ENCODE measurements at regions not wholly inside any gene's neighbourhood (a gene's known extent, or its start where the extent isn't known, plus 50 kb on each side); places are given as distances from the start of the nearest gene placed in this dataset.
A peak's percentile ranks its signal among the peaks of the same experiment; 100 is the strongest.
"Not testable (repeated sequence)": the region's sequence is repeated elsewhere in the genome, so short reads cannot be mapped to it uniquely, and the experiment has no call there.

DNA sequence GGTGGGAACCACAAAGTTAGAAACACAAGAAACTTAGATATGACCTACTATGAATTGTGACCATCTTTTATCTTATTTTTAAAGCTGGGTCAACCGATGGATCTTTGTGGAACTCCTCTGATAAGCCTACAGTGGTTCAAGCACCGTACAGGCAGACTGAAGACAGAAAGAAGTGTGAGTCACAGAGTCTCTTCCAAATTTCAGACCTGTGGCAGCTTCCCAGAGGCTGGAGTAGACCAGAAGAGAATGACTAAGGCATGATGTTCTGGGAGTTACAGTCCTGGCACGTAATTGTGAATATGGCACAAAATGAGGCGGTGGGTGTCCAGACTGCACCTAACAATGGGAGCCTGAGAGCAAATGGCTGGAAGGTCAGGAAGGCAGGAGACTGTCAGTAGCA, 70.0 kb downstream of the LMO4 start:
- no peak for TF ChIP-seq POLR2A (IDR thresholded peaks at IDR 0.05; ENCODE audit: low read depth, low read length)
- DNase-seq (ENCODE audit: insufficient read length, low spot score) (peak; percentile 17), FAIRE-seq (peak; percentile 55)

DNA sequence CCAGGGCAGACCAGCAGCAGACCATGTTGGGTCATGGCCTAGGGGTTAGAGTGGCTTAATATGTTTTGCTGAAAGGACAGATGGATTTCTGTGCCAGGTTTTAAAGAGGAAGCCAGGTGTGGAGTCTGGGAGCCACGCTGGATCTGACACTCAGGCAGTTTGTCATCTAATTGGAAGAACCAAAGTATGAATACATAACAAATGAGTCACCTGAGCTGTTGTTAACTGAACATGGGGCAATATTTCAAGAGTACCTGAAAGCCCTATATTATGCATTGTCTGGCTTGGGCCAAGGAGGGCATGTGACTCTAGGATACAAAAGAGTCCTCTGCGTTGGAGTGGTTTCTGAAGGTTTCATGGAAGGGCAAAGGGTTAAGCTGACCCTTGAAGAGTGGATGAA, 70.6 kb downstream of the LMO4 start:
- no peak for FAIRE-seq
- DNase-seq (ENCODE audit: insufficient read length, low spot score): no peak
- TF ChIP-seq POLR2A (IDR thresholded peaks at IDR 0.05; ENCODE audit: low read depth, low read length): no peak

DNA sequence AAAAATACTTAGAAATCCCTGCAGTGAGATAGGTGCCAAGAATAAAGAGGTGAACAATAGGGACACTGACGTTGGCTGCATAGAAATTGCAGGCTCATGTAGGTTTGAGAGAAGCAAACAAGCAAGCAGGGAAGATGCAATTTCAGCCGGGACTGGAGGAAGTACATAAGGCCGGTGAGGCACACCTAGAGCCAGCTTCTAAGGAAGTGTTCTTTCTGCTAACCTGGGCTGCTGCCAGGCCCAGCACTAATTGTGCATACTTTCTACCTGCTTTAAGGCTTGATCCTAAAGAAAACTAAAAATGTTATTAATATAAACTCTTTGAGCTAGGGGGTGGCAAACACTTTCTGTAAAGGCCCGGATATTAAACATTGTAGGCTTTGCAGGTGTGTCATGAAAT, 71.0 kb downstream of the LMO4 start:
- TF ChIP-seq POLR2A (IDR thresholded peaks at IDR 0.05; ENCODE audit: low read depth, low read length): no peak
- no peak for DNase-seq (ENCODE audit: insufficient read length, low spot score)
- no peak for FAIRE-seq

DNA sequence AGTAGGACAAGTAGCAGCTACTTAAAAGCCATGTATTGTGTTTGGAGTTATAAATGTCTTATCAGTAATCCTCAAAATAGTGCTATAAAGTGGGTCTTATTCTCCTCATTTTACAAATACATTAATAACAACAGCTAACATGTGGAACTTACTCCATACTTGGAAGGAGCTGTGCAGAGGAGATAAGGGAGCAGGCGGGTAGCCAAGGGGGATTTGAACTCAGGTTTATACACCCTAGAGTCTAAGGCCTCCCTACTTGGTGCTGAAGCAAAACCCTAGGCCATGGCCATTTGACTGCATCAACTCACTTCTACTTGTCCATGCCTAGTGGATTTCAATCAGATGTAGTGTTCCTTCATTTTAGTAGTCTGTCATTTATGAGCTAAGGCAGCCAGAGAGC, 72.1 kb downstream of the LMO4 start:
- no peak for TF ChIP-seq POLR2A (IDR thresholded peaks at IDR 0.05; ENCODE audit: low read depth, low read length)
- no peak for DNase-seq (ENCODE audit: insufficient read length, low spot score)
- FAIRE-seq: no peak

DNA sequence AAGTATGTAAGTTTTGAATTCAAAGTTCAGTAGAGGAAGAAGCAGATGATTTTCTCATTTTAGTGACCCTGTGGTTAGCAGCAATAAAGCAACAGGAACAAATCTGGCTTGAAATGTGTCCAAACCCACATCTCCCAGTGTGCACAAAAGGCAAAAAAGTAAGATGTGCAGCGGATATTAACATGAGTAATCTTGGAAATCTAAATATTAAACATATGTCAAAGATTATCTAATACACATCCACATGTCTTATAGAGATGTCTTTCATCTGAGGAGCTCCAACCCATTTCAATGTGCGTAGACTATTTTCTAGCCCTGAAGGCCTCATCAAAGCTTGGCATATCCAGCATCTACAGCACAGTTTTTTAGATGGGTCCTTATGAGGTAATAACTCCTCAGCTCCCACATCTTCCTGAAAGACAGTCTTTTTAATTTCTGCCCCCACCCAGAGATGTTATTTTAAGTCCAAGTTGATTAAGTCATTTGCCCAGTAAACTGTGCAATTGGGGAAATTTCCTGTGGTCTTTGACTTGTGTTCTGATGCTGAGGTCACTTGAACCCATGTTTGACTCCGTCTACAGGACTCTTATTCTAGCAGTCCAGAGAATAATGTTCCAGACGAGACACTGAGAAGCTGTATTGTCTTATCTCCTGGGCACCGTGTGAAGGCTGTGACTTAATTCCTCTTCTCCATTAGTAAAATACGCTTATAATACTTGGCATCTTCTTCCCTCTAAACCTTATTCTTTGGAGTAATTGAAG, 73.7 kb downstream of the LMO4 start:
- FAIRE-seq (no peak), DNase-seq (ENCODE audit: insufficient read length, low spot score) (no peak)
- TF ChIP-seq POLR2A (IDR thresholded peaks at IDR 0.05; ENCODE audit: low read depth, low read length): no peak

DNA sequence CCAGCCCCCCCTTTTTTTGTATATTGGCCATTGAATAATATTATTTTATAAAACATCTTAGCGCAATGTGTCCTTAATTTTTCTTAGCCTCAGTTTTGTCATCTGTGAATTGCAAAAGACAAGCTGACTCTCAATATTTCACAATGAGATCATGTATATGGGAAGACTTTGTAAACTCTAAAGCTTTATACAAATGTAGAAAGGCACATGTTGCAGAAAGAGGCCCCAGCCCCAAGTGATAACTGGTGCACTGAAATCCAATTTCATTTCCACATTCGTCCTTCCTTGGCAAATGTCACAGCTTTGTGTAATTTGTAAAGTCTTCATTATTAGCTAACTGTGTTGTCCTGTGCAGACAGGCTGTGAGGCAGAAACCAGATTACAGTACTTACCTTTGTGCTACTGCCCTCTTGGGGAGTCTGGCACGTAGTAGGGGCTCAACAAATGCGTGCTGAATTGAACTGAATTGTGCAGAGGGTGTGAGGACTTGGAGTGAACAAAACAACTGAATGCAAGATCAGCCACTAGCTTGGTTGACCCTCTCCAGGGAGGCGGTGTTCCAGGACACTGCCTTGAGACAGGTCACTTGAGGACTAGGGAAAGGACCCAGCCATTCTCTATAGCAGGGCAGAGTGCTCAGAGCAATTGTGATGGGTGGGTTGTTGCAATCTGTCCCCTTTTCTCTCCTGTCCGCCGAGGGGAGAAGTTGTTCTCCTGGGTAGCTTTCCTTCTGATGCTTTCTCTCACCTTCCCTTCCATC, 74.6 kb downstream of the LMO4 start:
- DNase-seq (ENCODE audit: insufficient read length, low spot score): no peak
- no peak for FAIRE-seq

DNA sequence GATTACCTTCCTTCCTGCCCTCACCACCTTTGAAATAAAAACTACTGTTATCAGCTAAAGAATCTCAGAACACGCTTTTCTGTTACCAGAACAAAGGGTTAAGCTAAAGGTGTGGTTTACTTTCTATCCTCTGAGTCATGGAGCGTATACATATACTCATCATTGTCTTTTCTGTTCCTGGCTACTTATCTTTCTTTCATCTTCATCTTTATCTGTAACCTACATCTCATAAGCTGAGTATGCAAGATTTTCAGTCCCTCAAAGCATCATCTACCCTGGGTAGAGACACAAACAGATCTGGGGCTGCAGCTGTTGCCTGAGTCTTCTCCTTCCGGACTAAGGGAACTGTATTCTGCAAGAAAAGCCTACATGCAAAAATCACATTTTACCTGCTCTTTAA, 75.6 kb downstream of the LMO4 start:
- no peak for FAIRE-seq
- no peak for DNase-seq (ENCODE audit: insufficient read length, low spot score)

More for the DNA sequence above, 74.6 kb downstream of the LMO4 start:
- TF ChIP-seq POLR2A (IDR thresholded peaks at IDR 0.05; ENCODE audit: low read depth, low read length): no peak

DNA sequence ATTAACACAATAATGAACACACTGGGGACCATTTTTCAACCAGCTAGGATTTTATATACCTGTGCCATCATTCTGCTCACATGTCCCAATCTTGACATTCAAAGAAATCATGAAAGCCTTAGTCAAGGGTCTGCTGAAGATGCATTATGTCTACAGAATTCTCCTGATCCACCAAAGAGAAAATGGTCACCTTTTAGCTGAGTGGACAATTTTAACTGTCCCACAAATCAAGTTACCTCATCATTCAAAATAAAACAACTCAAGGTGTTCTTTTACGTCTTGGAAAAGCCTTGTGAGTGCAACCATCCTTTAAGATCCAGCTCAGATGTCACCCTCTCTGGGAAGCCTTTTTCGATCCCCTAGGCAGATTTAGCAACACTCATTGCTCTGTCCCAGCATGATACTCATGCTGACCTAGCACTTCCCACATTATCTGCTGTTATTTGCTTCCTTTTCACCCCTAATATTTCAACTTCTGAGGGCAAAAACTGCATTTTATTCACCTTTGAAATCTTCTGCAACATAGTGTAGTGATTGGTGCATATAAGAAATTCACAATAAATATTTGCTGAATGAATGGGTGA, 80.1 kb downstream of the LMO4 start:
- TF ChIP-seq POLR2A (IDR thresholded peaks at IDR 0.05; ENCODE audit: low read depth, low read length): no peak
- FAIRE-seq (no peak), DNase-seq (ENCODE audit: insufficient read length, low spot score) (no peak)

More for the DNA sequence above, 75.6 kb downstream of the LMO4 start:
- TF ChIP-seq POLR2A (IDR thresholded peaks at IDR 0.05; ENCODE audit: low read depth, low read length): no peak

DNA sequence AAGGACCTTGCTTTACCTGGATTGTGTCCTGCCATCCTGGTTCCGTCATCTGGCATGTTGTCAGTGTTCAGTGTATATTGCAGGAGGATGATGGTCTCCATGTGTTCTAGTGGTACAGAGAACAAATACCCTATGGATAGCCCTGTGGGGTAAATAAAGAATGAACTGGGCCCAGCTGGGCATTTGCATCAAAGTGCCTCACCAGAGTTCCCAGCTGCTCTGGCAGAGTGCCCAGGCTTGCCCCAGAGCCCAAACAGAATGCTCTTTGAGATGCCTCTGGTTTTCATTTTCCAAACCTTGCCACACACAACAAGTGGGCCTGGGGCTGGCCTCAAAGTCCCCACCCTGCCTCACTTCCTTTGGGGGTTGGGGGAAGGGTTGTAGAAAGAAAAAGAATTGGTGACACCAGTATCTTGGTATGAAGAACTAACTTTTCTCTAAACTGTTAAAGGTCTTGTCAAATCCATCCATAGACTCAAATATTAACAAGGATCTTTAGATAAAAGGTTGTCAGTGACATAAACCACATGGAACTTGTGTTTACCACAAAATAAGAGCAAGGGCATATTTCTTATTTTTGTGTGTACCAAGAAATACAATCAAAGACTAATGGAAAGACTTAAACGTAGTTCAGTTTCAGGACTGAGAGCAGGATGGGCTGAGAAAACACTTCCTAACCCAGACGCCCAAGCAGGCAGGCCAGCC, 82.2 kb downstream of the LMO4 start:
- DNase-seq (ENCODE audit: insufficient read length, low spot score) (no peak), FAIRE-seq (no peak)
- no peak for TF ChIP-seq POLR2A (IDR thresholded peaks at IDR 0.05; ENCODE audit: low read depth, low read length)

DNA sequence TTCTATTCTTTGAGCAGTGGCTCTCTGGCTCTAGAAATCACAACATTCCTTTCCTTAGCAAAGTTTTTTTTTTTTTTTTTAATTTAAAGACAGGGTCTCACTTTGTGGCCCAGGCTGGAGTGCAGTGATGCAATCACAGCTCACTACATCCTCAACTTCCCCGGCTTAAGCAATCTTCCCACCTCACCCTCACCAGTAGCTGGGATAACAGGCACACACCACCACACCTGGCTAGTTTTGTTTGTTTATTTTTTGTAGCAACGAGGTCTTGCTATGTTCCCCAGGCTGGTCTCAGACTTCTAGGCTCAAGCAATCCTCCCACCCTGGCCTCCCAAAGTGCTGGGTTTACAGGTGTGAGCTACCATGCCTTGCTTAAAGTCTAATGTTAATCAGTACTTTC, 85.2 kb downstream of the LMO4 start:
- DNase-seq (ENCODE audit: insufficient read length, low spot score); FAIRE-seq: not testable (repeated sequence)

DNA sequence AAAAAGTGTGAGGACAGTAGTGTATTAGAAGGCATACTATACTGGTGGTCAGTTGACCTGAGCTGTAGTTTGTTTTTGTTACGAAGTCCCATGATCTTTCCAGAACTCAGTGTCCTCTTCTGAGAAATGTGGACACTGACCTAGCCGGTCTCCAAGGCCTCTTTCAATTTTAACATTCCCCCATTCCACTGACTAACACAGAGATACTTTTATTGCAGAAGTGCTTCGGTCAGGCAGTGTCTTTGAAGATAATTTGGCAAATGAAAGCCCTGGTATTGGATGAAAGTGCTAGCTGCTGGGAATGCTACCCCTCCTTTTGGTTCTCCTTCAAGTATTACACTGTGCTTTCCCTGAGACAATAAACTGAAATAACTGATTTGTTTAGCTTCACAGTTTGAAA, 89.4 kb downstream of the LMO4 start:
- no peak for DNase-seq (ENCODE audit: insufficient read length, low spot score)
- no peak for FAIRE-seq

DNA sequence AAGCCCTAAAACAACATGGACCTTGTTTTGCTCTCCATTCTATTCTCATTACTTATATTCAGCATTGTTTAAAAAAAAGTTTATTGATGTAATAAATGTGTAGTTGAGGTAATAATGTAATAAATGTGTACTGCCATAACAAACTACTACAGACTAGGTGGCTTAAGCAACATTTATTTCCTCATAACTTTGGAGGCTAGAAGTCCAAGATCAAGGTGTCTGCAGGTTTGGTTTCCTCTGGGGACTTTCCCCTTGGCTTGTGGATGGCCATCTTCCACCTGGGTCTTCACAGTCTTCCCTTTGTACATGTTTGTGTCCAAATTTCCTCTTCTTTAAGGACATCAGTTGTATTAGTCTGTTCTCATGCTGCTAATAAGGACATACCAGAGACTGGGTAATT, 93.1 kb downstream of the LMO4 start:
- no peak for TF ChIP-seq POLR2A (IDR thresholded peaks at IDR 0.05; ENCODE audit: low read depth, low read length)
- FAIRE-seq (no peak), DNase-seq (ENCODE audit: insufficient read length, low spot score) (no peak)

More for the DNA sequence above, 89.4 kb downstream of the LMO4 start:
- no peak for TF ChIP-seq POLR2A (IDR thresholded peaks at IDR 0.05; ENCODE audit: low read depth, low read length)

DNA sequence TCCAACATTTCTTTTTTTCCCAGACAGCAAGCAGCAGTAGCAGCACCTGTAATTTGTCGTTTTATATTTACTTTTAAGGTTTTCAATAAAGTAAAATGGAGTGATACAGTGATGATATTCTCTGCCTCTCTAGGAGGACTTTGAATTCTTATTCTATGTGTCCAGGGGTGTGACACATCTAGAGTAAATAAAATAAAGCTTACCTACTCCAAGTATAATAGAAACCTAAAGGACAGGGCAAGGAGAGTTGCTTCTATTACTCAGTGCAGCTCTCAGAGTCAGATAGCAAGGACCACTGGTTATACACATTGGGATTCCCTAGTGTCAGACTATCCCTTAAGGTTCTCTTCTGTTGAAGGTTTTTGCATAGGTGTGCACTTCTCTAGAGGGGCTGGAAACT, 95.9 kb downstream of the LMO4 start:
- no peak for DNase-seq (ENCODE audit: insufficient read length, low spot score)
- no peak for FAIRE-seq
- no peak for TF ChIP-seq POLR2A (IDR thresholded peaks at IDR 0.05; ENCODE audit: low read depth, low read length)
